ENCODE measurements at regions not wholly inside any gene's neighbourhood (a gene's known extent, or its start where the extent isn't known, plus 50 kb on each side); places are given as distances from the start of the nearest gene placed in this dataset.
"Not testable (repeated sequence)": the region's sequence is repeated elsewhere in the genome, so short reads cannot be mapped to it uniquely, and the experiment has no call there.

GRCh38 chr9:64105193-64105592 is 1179.8 kb downstream of the FOXD4L5 start:
- H3K9me3 ChIP-seq (ENCODE audit: control insufficient read depth, insufficient read depth, low read depth, low read length); H3K27ac ChIP-seq (ENCODE audit: low read length); in situ Hi-C loops (cut with HindIII; ENCODE audit: low pct_unique_long_range_greater_than_20kb, low sequenced_read_pairs); CTCF ChIA-PET; H3K4me1 ChIP-seq (ENCODE audit: control insufficient read depth, insufficient read depth, low read length); POLR2A ChIA-PET; H3K27me3 ChIP-seq (ENCODE audit: control insufficient read depth, insufficient read depth, low read length); DNase-seq (ENCODE audit: low read depth, low spot score); ATAC-seq; intact Hi-C loops (cut with micrococcal nuclease; ENCODE audit: unreplicated experiment); BruUV-seq (replicated peaks); H3K36me3 ChIP-seq (ENCODE audit: control insufficient read depth, insufficient read depth, low read length); H3K4me3 ChIP-seq (ENCODE audit: low read depth in 2 of 2, low read length in 2 of 2): not testable (repeated sequence)

DNA sequence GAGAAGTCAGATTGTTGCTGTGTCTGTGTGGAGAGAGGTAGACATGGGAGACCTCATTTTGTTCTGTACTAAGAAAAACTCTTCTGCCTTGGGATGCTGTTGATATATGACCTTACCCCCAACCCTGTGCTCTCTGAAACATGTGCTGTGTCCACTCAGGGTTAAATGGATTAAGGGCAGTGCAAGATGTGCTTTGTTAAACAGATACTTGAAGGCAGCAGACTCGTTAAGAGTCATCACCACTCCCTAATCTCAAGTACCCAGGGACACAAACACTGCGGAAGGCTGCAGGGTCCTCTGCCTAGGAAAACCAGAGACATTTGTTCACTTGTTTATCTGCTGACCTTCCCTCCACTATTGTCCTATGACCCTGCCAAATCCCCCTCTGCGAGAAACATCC is 1183.5 kb downstream of the FOXD4L5 start:
- H3K4me3 ChIP-seq (ENCODE audit: low read depth in 2 of 2, low read length in 2 of 2); POLR2A ChIA-PET; H3K4me1 ChIP-seq (ENCODE audit: control insufficient read depth, insufficient read depth, low read length); in situ Hi-C loops (cut with HindIII; ENCODE audit: low pct_unique_long_range_greater_than_20kb, low sequenced_read_pairs); H3K27me3 ChIP-seq (ENCODE audit: control insufficient read depth, insufficient read depth, low read length); BruUV-seq (replicated peaks); CTCF ChIA-PET; H3K9me3 ChIP-seq (ENCODE audit: control insufficient read depth, insufficient read depth, low read depth, low read length); H3K27ac ChIP-seq (ENCODE audit: low read length); DNase-seq (ENCODE audit: low read depth, low spot score); H3K36me3 ChIP-seq (ENCODE audit: control insufficient read depth, insufficient read depth, low read length); ATAC-seq; intact Hi-C loops (cut with micrococcal nuclease; ENCODE audit: unreplicated experiment): not testable (repeated sequence)

- ATAC-seq; H3K4me1 ChIP-seq (ENCODE audit: control insufficient read depth, insufficient read depth, low read length); POLR2A ChIA-PET; H3K9me3 ChIP-seq (ENCODE audit: control insufficient read depth, insufficient read depth, low read depth, low read length); intact Hi-C loops (cut with micrococcal nuclease; ENCODE audit: unreplicated experiment); CTCF ChIA-PET; H3K27me3 ChIP-seq (ENCODE audit: control insufficient read depth, insufficient read depth, low read length); H3K36me3 ChIP-seq (ENCODE audit: control insufficient read depth, insufficient read depth, low read length); H3K4me3 ChIP-seq (ENCODE audit: low read depth in 2 of 2, low read length in 2 of 2); H3K27ac ChIP-seq (ENCODE audit: low read length); DNase-seq (ENCODE audit: low read depth, low spot score); BruUV-seq (replicated peaks); in situ Hi-C loops (cut with HindIII; ENCODE audit: low pct_unique_long_range_greater_than_20kb, low sequenced_read_pairs): not testable (repeated sequence)
These were observed 1184.3 kb downstream of the FOXD4L5 start for GRCh38 chr9:64100571-64101155.

GRCh38 chr9:64085998-64086397 is 1199.0 kb downstream of the FOXD4L5 start:
- POLR2A ChIA-PET; H3K27ac ChIP-seq (ENCODE audit: low read length); ATAC-seq; BruUV-seq (replicated peaks); H3K4me1 ChIP-seq (ENCODE audit: control insufficient read depth, insufficient read depth, low read length); intact Hi-C loops (cut with micrococcal nuclease; ENCODE audit: unreplicated experiment); H3K27me3 ChIP-seq (ENCODE audit: control insufficient read depth, insufficient read depth, low read length); H3K4me3 ChIP-seq (ENCODE audit: low read depth in 2 of 2, low read length in 2 of 2); H3K36me3 ChIP-seq (ENCODE audit: control insufficient read depth, insufficient read depth, low read length); DNase-seq (ENCODE audit: low read depth, low spot score); CTCF ChIA-PET; H3K9me3 ChIP-seq (ENCODE audit: control insufficient read depth, insufficient read depth, low read depth, low read length); in situ Hi-C loops (cut with HindIII; ENCODE audit: low pct_unique_long_range_greater_than_20kb, low sequenced_read_pairs): not testable (repeated sequence)

- H3K36me3 ChIP-seq (ENCODE audit: control insufficient read depth, insufficient read depth, low read length); H3K9me3 ChIP-seq (ENCODE audit: control insufficient read depth, insufficient read depth, low read depth, low read length); H3K27ac ChIP-seq (ENCODE audit: low read length); H3K27me3 ChIP-seq (ENCODE audit: control insufficient read depth, insufficient read depth, low read length); H3K4me3 ChIP-seq (ENCODE audit: low read depth in 2 of 2, low read length in 2 of 2); DNase-seq (ENCODE audit: low read depth, low spot score); CTCF ChIA-PET; intact Hi-C loops (cut with micrococcal nuclease; ENCODE audit: unreplicated experiment); in situ Hi-C loops (cut with HindIII; ENCODE audit: low pct_unique_long_range_greater_than_20kb, low sequenced_read_pairs); BruUV-seq (replicated peaks); H3K4me1 ChIP-seq (ENCODE audit: control insufficient read depth, insufficient read depth, low read length); POLR2A ChIA-PET; ATAC-seq: not testable (repeated sequence)
These were observed 1213.4 kb downstream of the FOXD4L5 start for GRCh38 chr9:64071358-64072253.

GRCh38 chr9:64070611-64071357 is 1214.2 kb downstream of the FOXD4L5 start:
- CTCF ChIA-PET; BruUV-seq (replicated peaks); H3K36me3 ChIP-seq (ENCODE audit: control insufficient read depth, insufficient read depth, low read length); intact Hi-C loops (cut with micrococcal nuclease; ENCODE audit: unreplicated experiment); ATAC-seq; in situ Hi-C loops (cut with HindIII; ENCODE audit: low pct_unique_long_range_greater_than_20kb, low sequenced_read_pairs); H3K4me1 ChIP-seq (ENCODE audit: control insufficient read depth, insufficient read depth, low read length); POLR2A ChIA-PET; DNase-seq (ENCODE audit: low read depth, low spot score); H3K4me3 ChIP-seq (ENCODE audit: low read depth in 2 of 2, low read length in 2 of 2); H3K27ac ChIP-seq (ENCODE audit: low read length); H3K9me3 ChIP-seq (ENCODE audit: control insufficient read depth, insufficient read depth, low read depth, low read length); H3K27me3 ChIP-seq (ENCODE audit: control insufficient read depth, insufficient read depth, low read length): not testable (repeated sequence)

DNA sequence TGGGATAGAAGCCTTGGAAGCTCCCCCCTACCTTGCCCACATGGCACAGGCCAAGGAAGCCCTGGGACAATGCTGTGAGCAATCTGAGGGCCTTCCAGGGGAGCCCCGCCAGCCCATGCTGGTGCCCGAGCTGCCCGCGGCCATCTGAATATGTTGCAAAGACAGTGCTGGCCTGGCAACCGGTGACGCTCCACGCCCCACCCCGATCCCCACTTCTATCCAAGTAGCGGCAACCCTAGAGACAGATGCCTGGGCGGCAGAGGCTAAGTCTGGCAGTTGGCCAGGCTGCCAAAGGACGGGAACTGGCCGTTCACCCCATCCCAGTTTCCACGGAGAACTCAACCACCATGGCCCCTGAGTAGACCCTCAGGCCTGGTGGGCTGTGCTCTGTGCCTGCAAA is 1214.9 kb downstream of the FOXD4L5 start:
- H3K4me3 ChIP-seq (ENCODE audit: low read depth in 2 of 2, low read length in 2 of 2); ATAC-seq; POLR2A ChIA-PET; H3K36me3 ChIP-seq (ENCODE audit: control insufficient read depth, insufficient read depth, low read length); intact Hi-C loops (cut with micrococcal nuclease; ENCODE audit: unreplicated experiment); CTCF ChIA-PET; BruUV-seq (replicated peaks); H3K4me1 ChIP-seq (ENCODE audit: control insufficient read depth, insufficient read depth, low read length); in situ Hi-C loops (cut with HindIII; ENCODE audit: low pct_unique_long_range_greater_than_20kb, low sequenced_read_pairs); H3K27ac ChIP-seq (ENCODE audit: low read length); DNase-seq (ENCODE audit: low read depth, low spot score); H3K27me3 ChIP-seq (ENCODE audit: control insufficient read depth, insufficient read depth, low read length); H3K9me3 ChIP-seq (ENCODE audit: control insufficient read depth, insufficient read depth, low read depth, low read length): not testable (repeated sequence)
